Fibroblast of peridontal ligament (primary cell): ENCODE measurements at regions not wholly inside any gene's neighbourhood (a gene's known extent, or its start where the extent isn't known, plus 50 kb on each side); places are given as distances from the start of the nearest gene placed in this dataset.
A peak's percentile ranks its signal among the peaks of the same experiment; 100 is the strongest.
"Not testable (repeated sequence)": the region's sequence is repeated elsewhere in the genome, so short reads cannot be mapped to it uniquely, and the experiment has no call there.

Source experiments
- DNase-seq: peaks from one replicate; pipeline ENCODE4 v3.0.0-alpha.2; 2010; ENCODE audit errors: extremely low read depth

DNA sequence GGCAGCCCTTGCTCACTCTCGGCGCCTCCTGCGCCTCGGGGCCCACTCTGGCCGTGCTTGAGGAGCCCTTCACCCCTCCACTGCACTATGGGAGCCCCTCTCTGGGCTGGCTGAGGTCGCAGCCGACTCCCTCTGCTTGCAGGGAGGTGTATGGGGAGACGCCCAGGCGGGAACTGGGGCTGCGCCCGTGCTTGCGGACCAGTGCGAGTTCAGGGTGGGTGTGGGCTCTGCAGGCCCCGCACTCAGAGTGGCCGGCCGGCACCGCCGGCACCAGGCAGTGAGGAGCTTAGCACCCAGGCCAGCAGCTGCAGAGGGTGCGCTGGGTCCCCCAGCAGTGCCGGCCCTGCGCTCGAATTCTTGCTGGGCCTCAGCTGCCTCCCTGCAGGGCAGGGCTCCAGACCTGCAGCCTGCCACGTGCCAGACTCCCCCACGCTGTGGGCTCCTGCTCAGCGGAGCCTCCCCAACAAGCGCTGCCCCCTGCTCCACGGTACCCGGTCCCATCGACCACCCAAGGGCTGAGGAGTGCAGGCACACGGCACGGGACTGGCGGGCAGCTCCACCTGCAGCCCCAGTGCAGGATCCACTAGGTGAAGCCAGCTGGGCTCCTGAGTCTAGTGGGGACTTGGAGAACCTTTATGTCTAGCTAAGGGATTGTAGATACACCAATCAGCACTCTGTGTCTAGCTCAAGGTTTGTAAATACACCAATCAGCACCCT is 54.0 kb upstream of the WWC2 start:
- DNase-seq, result not testable (repeated sequence)

DNA sequence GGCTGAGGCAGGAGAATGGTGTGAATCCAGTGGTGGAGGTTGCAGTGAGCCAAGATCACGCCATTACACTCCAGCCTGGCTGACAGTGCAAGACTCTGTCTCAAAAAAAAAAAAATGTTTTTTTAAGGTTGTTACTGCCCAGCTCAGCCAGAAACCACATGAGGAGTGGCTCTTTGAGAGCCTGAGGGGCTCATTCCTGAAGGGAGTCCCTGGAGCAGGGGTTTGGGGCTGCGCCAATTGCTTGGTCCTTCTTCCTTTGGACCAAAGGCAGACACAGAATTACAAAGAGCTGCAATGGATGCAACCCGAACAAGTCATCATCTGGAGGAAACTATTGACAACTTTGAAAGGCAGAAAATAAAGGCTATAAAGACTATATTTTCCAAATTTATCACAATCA is 60.6 kb upstream of the WWC2 start:
- no peak for DNase-seq

DNA sequence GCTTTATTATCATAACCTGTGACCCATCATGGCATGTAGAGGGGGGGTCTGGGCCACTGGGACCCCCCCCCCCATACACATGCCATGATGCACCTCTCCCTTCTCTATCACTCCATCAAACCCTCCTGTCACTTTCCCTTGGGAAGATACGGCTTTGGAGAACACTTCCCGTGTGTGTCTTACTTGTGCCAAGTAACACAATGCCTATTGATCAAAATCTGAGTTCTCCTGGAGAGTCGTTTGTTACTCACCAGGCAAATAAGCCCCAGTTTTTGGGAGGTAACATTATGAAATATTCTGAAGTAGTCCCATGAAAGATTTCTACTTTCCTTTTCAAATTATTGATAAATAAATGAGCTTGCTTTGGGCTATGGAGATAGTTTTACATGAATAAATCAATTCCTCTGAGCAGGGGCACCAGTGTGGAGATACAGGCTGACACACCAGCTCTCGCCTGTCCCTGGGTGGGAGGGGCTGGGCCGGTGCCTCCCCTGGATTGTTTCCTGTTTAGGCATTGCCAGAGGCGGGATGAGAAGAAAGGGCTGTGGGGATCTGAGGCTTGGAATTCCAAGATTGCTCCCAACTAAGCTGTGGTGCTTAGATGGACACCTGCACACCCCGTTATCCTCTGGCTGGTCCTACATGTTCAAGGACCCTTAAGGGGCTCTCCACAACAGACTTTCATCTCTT is 63.2 kb upstream of the WWC2 start:
- DNase-seq, result no peak

DNA sequence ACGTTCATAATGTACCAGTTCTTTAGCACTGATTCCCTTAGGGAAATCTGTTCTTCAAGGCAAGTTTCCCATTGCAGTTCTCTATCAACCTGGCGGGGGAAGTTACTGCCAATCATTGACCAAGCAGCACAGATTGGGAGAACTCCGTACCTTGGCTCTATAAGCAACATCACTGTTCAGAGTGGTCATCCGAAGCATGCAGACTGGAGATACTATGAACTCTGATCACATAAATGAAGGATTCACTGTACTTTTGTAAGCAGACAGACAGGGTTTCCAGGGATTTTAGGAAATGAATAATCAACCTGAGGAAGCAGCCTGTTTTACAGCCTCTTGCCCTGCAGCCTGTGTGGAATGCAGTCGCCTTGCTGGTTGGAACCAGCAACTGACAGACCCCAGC is 63.8 kb upstream of the WWC2 start:
- DNase-seq, result no peak

DNA sequence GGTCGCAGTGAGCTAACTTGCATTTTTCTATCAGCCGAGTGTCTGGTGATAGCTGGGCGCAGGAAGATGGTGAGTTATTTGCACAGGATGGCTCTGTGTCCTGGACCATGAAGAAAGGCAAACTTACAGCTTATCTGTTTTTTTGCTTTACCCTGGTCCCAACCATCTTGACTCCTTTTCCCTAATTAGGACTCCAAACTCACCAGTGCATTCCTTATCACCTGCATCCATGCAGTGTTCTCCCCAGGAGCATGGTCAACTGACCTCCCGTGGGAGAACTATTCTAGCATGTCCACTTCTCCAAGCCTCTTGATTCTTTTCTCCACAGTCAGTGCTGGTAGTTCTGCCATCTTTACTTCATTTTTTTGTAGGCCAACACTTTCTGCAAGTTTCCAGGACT is 68.2 kb upstream of the WWC2 start:
- no peak for DNase-seq

DNA sequence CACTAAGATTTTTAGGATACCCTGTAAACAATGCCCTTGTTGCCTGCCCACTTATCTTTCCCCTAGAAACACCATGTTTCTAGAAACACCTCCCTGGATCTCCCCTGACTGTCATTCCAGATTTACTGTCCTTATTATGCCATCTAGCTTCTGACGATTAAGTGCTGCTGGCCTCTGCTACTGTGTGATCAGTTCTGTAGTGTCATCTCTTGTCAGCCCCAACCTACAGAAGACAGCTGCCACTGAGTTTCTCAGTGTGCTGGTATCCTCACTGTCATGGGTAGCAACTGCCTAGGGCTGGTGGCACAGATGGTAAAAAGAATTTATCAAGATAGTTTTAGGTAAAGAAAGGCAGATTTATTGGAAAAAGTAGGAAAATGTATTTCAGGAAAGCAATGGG is 68.7 kb upstream of the WWC2 start:
- no peak for DNase-seq

DNA sequence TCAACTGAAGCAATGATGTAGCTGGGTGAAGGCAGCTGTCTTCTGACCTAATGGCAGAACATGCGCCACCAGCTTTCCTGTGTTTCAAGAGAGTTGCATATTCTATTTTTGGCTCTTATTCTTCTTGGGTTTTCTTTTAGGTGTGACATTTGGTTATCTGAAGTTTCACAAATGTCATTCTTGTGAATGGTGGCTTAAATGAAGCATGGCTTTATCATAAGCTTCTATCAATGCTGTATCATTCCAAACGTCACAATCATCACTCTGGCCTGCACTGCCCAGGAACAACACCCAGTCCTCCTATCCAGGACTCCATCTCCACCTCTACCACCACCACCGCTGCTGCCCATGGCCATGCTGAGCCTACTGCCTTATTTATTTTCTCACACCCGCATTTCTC is 69.7 kb upstream of the WWC2 start:
- no peak for DNase-seq

DNA sequence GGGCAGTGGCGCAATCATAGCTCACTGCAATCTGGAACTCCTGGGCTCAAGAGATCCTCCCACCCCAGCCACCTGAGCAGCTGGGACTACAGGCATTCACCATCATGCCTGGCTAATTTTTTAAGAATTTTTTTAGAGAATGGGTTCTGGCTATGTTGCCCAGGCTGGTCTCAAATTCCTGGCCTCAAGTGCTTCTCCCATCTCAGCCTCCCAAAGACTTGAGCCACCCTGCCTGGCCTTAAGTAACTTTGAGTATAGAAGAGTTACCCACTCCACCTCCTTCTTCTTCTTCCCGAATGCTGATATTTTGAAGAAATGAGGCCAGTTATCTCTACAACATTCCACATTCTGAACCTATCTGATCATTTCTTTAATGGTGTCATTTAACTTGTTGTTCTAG is 72.4 kb upstream of the WWC2 start:
- DNase-seq, result no peak

DNA sequence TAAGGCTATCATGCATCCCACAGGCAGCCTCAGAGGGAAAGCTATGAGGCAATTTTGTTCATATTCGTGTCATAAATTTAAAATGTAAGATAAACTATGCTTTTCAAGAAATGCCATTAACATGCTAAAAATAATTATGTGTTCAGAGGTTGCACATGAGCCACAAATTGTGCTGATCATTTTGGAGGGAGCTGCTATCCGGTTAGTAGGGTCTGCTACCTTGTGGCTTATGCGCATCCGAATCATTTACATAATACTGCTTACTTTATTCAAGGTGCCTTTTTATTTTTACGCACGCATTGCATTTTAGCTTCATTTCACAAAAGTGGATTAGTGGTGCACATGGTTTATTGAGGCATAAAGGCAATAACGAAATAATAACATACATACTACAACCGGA is 76.4 kb upstream of the WWC2 start:
- DNase-seq, result no peak

DNA sequence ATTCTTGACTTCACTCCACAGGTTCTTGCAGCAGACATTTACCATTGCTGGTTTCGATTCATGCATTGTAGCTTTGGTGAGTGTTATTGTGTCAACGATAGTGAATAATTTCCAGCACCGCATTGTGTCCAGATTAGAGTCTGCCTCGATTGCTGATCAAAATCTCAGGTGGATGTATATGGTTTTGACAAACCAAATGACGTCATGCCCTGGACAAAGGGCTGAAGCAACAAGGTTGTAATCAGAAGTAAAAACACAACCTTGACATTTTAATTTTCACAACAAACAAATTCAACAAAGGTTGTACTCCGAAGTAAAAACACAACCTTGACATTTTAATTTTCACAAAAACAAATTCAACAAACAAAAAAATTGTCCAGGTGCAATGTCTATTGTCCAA is 81.1 kb upstream of the WWC2 start:
- no peak for DNase-seq

DNA sequence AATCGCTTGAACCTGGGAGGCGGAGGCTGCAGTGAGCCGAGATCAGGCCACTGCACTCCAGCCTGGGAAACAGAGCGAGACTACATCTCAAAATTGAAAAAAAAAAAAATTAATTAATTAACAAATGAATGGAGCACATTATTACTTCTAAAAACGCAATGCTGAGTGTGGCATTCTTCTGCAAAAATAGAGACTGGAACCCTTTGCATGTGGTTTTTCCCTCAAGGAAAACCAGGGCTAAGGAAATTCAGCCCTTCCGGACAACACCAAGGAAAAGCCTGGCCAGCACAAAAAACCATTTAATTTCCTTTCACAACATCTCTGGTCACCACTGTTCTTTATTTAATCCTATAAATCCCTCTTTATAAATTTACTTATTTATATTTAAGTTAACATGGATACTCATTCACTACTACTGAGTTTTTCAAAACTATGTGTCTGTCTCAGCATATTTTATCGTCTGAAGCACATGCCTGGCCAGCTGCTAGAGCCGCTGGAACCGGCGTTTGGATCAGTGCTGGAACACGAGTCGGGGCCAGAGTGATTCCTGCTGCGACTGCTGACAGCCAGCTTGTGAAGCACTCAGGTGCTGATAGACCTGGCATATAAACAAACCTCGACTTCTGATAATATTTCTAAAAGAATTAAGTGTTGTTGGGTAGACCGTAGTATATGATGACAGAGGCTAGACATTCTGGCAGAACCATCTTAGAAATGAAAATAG is 84.5 kb upstream of the WWC2 start:
- no peak for DNase-seq

DNA sequence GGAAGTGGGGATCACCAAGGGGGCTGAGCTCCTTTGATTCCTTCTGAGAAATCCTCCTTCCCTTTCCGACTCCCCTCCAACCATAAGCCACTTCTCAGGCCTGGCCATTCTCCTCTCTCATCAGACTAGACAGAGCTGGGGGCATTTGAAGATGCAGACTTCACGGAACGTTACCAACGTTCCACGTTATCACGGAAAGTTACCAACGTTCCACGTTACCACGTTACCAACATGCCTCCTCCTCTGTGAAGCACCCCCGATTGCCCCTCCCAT is 85.4 kb upstream of the WWC2 start:
- no peak for DNase-seq

DNA sequence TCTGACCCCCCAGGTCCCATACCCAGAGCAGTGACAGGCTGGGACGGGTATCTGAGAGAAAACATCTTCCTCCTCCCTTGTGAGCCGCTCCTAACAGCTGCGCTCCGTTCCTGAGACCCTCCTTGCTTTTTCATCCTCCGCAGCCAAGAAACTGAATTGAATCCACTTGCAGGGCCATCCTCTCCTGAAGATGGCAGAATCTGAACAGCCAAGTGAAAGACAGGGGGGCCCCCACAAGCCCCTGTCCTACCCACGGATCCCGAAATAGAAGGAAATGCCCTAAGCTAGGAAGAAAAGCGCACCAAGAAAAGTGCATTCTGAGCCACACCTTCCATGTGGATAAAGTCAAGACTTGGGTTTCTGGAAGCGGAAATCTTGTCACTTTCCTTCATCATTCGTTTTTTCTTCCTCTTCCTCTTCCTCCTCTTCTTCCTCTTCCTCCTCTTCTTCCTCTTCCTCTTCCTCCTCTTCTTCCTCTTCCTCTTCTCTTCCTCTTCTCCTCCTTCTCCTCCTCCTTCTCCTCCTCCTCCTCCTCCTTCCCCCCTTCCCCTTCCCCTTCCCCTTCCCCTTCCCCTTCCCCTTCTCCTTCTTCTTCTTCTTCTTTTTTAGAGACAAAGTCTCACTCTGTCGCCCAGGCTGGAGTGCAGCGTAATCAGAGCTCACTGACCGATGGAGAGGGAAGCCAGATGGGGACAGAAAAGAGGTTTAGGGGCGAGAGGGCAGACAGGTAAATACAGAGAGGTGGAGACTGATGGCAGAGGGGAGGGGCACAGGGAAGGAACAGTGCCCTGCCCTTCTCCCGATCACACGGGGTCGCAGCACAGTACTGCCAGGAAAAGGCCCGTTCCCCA is 86.0 kb upstream of the WWC2 start:
- DNase-seq, result no peak

DNA sequence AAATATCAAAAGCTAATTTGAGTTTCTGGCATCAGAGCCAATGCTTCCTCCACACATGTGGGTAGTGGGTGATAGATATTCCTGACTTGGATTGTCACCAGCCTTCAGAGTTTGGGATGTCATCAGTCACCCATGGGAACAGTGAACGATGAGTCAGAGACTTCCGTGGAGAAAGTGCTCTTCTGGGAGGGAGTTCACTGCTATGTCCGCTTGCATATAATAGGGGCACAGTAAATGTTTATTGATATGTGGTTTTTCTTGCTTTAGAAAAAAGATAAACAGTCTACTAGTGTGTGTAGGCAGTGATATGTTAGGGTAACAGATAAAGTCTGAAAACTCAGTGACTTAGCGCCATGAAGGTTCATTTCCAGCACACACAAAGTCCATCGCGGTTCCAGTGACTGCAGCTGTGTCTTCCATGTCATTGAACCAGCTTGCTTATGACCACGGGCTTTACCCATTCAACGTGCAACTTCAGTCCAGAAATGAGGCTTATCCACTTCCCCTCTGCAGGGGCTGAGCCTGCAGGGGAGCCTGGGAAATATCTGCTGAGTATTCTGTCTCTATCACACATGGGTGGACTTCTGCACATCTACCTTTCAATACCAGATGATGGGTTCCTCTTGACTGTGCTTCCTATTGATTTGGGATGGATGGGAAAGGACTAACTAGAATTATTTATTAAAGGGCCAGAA is 87.7 kb upstream of the WWC2 start:
- peak; percentile 17 for DNase-seq

DNA sequence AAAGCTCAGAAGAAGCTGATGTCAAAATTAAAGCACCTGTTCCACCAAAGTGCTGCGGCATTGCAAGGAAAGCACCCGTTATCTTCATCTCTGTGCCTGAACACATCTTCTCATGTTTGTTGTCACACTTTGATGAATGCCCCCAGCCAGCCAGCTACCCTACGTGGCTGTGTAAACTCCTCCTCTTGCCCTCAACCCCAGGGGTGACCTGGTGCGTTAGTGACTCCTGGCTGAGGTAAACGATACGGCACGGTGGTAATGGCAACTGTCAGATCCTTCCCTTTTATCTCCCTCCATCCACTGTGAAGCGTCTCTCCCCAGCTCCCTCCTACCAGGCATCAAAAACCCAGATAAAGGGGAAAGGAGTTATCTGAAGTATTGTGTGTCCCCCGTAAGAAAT is 90.6 kb upstream of the WWC2 start:
- DNase-seq, result no peak

DNA sequence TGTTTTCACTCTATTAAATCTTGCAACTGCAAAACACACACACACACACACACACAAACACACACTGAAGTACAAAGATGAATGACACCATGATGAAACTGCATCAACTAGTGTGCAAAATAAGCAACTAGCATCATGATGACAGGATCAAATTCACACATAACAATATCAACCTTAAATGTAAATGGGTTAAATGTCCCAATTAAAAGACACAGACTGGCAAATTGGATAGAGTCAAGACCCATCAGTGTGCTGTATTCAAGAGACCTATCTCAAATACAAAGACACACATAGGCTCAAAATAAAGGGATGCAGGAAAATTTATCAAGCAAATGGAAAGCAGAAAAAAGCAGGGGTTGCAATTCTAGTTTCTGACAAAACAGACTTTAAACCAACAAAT is 87.2 kb upstream of the DCTD start:
- DNase-seq, result not testable (repeated sequence)

DNA sequence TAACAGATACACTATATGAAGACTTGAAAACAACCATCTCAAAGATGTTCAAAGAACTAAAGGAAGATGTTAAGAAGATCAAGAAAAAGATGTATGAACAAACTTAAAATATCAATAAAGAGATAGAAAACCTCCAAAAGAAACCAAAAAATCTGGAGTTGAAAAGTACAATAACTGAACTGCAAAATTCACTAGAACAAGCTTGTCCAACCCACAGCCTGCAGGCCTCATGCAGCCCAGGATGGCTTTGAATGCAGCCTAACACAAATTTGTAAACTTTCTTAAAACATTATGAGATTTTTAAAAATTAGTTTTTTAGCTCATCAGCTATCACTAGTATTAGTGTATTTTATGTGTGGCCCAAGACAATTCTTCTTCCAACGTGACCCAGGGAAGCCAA is 77.0 kb upstream of the DCTD start:
- DNase-seq, result no peak

DNA sequence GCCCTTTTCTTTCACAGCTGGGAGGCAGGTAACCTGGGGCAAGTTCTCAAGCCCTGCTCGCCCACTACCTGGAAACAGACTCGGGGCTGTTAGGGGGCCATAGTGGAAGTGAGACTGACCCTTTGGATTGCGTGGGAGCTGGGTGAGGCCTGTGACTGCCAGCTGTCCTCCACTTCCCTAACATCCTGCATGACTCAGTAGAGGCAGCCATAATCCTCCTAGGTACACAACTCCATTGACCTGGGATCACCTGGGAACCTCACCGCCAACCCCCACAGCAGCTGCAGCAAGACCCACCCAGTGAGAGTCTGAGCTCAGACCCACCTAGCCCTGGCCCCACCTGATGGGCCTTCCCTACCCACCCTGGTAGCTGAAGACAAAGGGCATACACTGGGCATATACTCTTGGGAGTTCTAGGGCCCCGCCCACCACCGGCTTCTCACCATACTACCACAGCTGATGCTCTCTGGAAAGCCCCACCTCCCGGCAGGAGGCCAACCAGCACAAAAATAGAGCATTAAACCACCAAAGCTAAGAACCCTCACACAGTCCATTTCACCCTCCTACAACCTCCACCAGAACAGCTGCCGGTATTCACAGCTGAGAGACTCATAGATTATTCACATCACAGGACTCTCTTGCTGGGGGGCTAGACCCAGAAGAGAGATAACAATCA is 61.1 kb upstream of the DCTD start:
- no peak for DNase-seq

DNA sequence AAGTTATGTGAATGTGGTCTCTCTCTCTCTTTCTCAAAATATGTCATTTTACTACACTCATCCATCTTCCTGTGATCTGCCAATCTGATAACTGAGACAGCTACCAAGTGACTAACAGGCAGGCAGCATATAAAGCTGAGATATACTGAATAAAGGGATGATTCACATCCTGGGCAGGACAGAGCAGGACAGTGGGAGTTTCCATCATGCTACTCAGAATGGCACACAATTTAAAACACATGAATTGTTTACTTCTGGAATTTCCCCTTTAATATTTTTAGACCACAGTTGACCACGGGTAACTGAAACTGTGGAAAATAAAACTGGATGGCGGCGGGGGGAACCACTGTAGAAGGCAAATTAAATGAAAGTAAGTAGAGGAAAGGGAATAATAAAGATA is 58.6 kb upstream of the DCTD start:
- DNase-seq, result peak; percentile 76

DNA sequence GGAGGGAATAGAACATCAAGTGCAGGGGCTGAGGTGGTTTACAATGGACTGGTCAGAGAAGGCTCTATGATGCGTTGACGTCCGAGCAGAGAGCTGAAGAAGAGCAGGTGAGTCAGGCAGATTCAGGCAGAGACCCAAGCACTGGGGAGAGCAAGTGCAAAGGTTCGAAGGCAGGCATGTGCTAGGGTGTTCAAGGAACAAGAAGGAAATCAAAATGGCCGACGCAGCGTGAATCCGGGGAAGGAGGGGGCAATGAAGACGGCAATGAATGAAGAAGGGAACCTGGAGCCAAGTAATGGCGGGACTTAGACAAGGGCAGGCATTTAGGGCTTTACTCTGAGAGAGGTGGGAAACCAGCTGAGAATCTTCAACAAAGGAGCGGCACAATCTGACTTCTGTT is 56.8 kb upstream of the DCTD start:
- no peak for DNase-seq

DNA sequence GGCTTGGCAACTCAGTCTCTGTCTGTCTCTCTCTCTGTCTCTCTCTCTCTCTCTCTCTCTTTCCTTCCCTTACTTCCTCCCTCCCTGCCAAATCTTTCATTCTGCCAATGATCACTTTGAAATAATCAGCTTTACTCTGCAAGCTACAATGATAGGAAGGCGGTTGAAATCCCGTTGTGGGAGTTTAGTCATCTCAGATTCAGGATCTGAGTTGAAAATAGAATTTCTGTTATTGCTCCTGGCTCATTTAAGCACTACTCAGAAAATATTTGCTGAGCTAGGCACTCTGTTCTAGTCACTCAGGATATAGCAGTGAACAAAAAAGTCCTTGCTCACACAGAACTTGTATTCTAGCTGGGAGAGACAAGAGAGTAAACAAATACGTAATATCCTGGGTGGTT is 56.3 kb upstream of the DCTD start:
- DNase-seq, result peak; percentile 77
